Gastrocnemius medialis (tissue), 4 donors: ENCODE measurements at regions not wholly inside any gene's neighbourhood (a gene's known extent, or its start where the extent isn't known, plus 50 kb on each side); places are given as distances from the start of the nearest gene placed in this dataset.
"Not testable (repeated sequence)": the region's sequence is repeated elsewhere in the genome, so short reads cannot be mapped to it uniquely, and the experiment has no call there.

Source experiments
- ATAC-seq, 2 donors: fragments of 150-250 bp; one replicate each; pipeline ENCODE4 v1.9.1; 2016
- DNase-seq, 2 donors: peaks; one replicate each; pipeline ENCODE4 v3.0.0-alpha.2; 2019
- H3K27ac ChIP-seq, 4 donors: fragments of 200-600 bp; sonication (generic); 1 replicate in 1 of 4; 2 replicates in 3 of 4; pipeline ENCODE4 v1.5.1; 2016 to 2018; ENCODE audit warnings: mild to moderate bottlenecking in 2 of 4, moderate library complexity in 1 of 4
- H3K27me3 ChIP-seq, 3 donors: fragments of 200-600 bp; sonication (generic) in 2 of 3; 1 replicate in 1 of 3; 2 replicates in 2 of 3; pipeline versions ENCODE4 v1.5.1 to v1.6.0; 2016 to 2019; ENCODE audit warnings: mild to moderate bottlenecking in 1 of 3, moderate library complexity in 1 of 3
- H3K36me3 ChIP-seq, 2 donors: fragments of 200-600 bp; sonication (generic) in 1 of 2; one replicate each; pipeline ENCODE4 v1.5.1; 2017 to 2018
- H3K4me1 ChIP-seq, 2 donors: fragments of 200-600 bp; sonication (generic) in 1 of 2; one replicate each; pipeline ENCODE4 v1.5.1; 2016 to 2017; ENCODE audit warnings: mild to moderate bottlenecking in 2 of 2
- H3K4me3 ChIP-seq, 4 donors: fragments of 200-600 bp; sonication (generic) in 3 of 4; 1 replicate in 1 of 4; 2 replicates in 3 of 4; pipeline ENCODE4 v1.5.1; 2016 to 2019; ENCODE audit warnings: mild to moderate bottlenecking in 2 of 4
- H3K9me3 ChIP-seq, 3 donors: fragments of 200-600 bp; sonication (generic) in 2 of 3; 1 replicate in 1 of 3; 2 replicates in 2 of 3; pipeline ENCODE4 v1.5.1; 2016 to 2019
- POLR2A ChIP-seq, 2 donors: fragments of 450-650 bp; IDR thresholded peaks; one replicate each; pipeline ENCODE4 v1.6.1; 2017; ENCODE audit warnings: antibody characterized with exemption in 2 of 2, mild to moderate bottlenecking in 2 of 2, moderate library complexity in 2 of 2
- in situ Hi-C, 4 donors: fragments of 200-750 bp; cut with MboI; loops; one replicate each; pipeline versions ENCODE4 v1.15.0 to v1.8.0; 2017; ENCODE audit warnings: low sequenced_read_pairs in 4 of 4
- intact Hi-C: fragments of 100-400 bp; cut with DNase I; formaldehyde crosslinking; loops from one replicate; pipeline ENCODE4 v1.15.1; 2023; ENCODE audit warnings: low total_unique reads
- TF ChIP-seq, protein P1 (sequence below), 5 experiments: fragments of 450-650 bp in 3 of 5; fragments of 200-600 bp in 2 of 5; sonication (generic) in 2 of 5; IDR thresholded peaks in 4 of 5; conservative IDR thresholded peaks in 1 of 5; 1 replicate in 4 of 5; 2 replicates in 1 of 5; pipeline ENCODE4 v1.5.1; 2016 to 2019; ENCODE audit warnings: antibody characterized with exemption in 5 of 5, mild to moderate bottlenecking in 3 of 5, moderate library complexity in 3 of 5

DNA sequence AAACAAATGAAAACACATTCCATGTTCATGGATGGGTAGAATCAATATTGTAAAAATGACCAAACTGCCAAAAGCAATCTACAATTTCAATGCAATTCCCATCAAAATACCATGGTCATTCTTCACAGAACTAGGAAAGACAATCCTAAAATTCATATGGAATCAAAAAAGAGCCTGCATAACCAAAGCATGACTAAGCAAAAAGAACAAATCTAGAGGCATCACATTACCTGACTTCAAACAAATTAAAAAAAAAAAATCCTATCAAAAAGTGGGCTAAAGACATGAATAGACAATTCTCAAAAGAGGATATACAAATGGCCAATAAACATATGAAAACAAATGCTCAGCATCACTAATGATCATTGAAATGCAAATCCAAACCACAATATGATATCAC is 297.5 kb downstream of the NAF1 start:
- H3K36me3 ChIP-seq, result no peaks in the 10 kb centered on the region
- H3K4me3 ChIP-seq, result no peak overlapping the region
- intact Hi-C loops, result no loop called here
- no peaks in the 10 kb centered on the region for H3K9me3 ChIP-seq
- no peak overlapping the region for H3K27ac ChIP-seq
- TF ChIP-seq, protein P1, sequence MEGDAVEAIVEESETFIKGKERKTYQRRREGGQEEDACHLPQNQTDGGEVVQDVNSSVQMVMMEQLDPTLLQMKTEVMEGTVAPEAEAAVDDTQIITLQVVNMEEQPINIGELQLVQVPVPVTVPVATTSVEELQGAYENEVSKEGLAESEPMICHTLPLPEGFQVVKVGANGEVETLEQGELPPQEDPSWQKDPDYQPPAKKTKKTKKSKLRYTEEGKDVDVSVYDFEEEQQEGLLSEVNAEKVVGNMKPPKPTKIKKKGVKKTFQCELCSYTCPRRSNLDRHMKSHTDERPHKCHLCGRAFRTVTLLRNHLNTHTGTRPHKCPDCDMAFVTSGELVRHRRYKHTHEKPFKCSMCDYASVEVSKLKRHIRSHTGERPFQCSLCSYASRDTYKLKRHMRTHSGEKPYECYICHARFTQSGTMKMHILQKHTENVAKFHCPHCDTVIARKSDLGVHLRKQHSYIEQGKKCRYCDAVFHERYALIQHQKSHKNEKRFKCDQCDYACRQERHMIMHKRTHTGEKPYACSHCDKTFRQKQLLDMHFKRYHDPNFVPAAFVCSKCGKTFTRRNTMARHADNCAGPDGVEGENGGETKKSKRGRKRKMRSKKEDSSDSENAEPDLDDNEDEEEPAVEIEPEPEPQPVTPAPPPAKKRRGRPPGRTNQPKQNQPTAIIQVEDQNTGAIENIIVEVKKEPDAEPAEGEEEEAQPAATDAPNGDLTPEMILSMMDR (IDR thresholded peaks at IDR 0.05 in 4 of 5, conservative IDR thresholded peaks at IDR 0.05 in 1 of 5), result no peak
- TF ChIP-seq POLR2A (IDR thresholded peaks at IDR 0.05), result no peak
- no peaks in the 10 kb centered on the region for H3K27me3 ChIP-seq
- no peak for ATAC-seq
- in situ Hi-C loops, result no loop called here
- DNase-seq, result no peak
- no peaks in the 10 kb centered on the region for H3K4me1 ChIP-seq

DNA sequence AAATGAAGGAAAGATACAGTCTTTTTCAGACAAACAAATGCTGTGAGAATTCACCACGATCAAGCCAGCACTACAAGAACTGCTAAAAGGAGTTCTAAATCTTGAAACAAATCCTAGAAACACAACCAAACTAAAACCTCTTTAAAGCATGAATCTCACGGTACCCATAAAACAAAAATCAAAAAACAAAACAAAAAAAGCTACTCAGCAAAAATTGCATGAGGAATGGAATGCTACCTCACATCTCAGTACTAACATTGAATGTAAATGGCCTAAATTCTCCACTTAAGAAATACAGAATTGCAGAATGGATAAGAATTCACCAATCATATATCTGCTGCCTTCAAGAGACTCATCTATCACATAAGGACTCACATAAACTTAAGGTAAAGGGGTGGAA is 300.1 kb downstream of the NAF1 start:
- intact Hi-C loops, result no loop called here
- ATAC-seq (no peak), DNase-seq (no peak)
- Histone ChIP-seq H3K4me3 (no peak overlapping the region), H3K36me3 (no peaks in the 10 kb centered on the region), H3K9me3 (no peaks in the 10 kb centered on the region), H3K27me3 (no peaks in the 10 kb centered on the region), H3K4me1 (no peaks in the 10 kb centered on the region), H3K27ac (no peak overlapping the region)
- in situ Hi-C loops, result no loop called here
- TF ChIP-seq, protein P1 (IDR thresholded peaks at IDR 0.05 in 4 of 5, conservative IDR thresholded peaks at IDR 0.05 in 1 of 5), result no peak
- TF ChIP-seq POLR2A (IDR thresholded peaks at IDR 0.05), result no peak

DNA sequence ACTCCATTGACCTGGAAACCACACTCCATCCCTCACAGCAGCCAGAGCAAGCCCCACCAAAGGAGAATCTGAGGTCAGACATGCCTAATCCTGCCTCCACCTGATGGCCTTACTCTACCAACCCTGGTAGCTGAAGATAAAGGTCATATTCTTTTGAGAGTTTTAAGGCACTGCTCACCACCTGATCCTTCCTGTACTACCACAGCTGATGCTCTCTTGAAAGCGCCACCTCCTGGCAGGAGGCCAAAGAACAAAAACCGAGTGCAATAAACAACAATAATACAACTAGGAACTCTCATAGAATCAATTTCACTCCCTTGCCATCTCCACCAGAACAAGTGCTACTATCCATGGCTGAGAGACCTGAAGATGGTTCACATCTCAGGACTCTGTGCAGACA is 301.6 kb downstream of the NAF1 start:
- Histone ChIP-seq H3K9me3 (no peaks in the 10 kb centered on the region), H3K36me3 (no peaks in the 10 kb centered on the region), H3K27me3 (no peaks in the 10 kb centered on the region), H3K27ac (no peak overlapping the region), H3K4me3 (no peak overlapping the region), H3K4me1 (no peaks in the 10 kb centered on the region)
- TF ChIP-seq POLR2A (IDR thresholded peaks at IDR 0.05), result no peak
- TF ChIP-seq, protein P1 (IDR thresholded peaks at IDR 0.05 in 4 of 5, conservative IDR thresholded peaks at IDR 0.05 in 1 of 5), result no peak
- DNase-seq (no peak), ATAC-seq (no peak)
- in situ Hi-C loops (no loop called here), intact Hi-C loops (no loop called here)

DNA sequence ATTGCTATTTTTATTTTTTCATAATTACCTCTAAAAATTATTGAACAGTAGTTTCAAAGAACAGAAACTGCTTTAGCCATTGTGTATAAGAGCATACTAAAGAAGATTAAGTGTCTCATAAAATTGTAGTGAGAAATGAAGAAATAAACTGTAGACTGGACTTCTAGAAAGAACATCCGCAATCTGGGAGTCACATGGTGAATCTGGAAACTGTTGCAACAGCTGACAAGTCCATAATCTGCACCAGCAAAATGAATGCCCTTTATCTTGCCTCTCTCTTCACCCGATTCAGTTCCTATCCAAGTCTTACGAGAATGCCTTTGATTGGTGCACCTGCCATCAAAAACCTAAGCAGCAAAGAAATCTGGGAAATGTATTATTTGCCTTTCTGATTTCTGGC is 312.9 kb downstream of the NAF1 start:
- in situ Hi-C loops (no loop called here), intact Hi-C loops (no loop called here)
- no peaks in the 10 kb centered on the region for H3K4me1 ChIP-seq
- ATAC-seq, result no peak
- no peak overlapping the region for H3K4me3 ChIP-seq
- no peaks in the 10 kb centered on the region for H3K9me3 ChIP-seq
- H3K27me3 ChIP-seq, result no peaks in the 10 kb centered on the region
- TF ChIP-seq POLR2A (IDR thresholded peaks at IDR 0.05), result no peak
- TF ChIP-seq, protein P1 (IDR thresholded peaks at IDR 0.05 in 4 of 5, conservative IDR thresholded peaks at IDR 0.05 in 1 of 5), result no peak
- no peaks in the 10 kb centered on the region for H3K36me3 ChIP-seq
- no peak overlapping the region for H3K27ac ChIP-seq
- DNase-seq, result no peak

DNA sequence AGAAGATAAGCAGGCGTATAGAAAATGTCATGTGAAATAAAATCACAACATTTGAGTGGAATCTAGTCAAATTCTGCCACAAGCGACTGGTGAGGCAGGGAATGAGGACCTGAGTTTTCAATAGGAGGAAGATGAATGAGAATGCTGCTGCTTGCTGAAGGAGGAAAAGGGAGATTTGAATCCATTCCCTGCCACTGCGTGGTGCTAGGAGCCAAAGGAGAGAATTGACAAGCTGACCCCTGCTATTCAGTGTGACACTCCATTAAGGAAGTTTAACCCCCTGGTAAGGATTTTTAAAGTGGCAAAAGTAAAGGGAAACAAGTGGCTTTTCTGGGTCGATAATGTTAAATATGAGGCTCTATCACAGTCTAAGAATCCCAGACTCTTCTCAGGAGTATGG is 314.0 kb downstream of the NAF1 start:
- Histone ChIP-seq H3K27ac (no peak overlapping the region), H3K4me1 (no peaks in the 10 kb centered on the region), H3K27me3 (no peaks in the 10 kb centered on the region), H3K9me3 (no peaks in the 10 kb centered on the region), H3K4me3 (no peak overlapping the region), H3K36me3 (no peaks in the 10 kb centered on the region)
- in situ Hi-C loops (no loop called here), intact Hi-C loops (no loop called here)
- TF ChIP-seq, protein P1 (IDR thresholded peaks at IDR 0.05 in 4 of 5, conservative IDR thresholded peaks at IDR 0.05 in 1 of 5), result no peak
- TF ChIP-seq POLR2A (IDR thresholded peaks at IDR 0.05), result no peak
- ATAC-seq (no peak), DNase-seq (no peak)

DNA sequence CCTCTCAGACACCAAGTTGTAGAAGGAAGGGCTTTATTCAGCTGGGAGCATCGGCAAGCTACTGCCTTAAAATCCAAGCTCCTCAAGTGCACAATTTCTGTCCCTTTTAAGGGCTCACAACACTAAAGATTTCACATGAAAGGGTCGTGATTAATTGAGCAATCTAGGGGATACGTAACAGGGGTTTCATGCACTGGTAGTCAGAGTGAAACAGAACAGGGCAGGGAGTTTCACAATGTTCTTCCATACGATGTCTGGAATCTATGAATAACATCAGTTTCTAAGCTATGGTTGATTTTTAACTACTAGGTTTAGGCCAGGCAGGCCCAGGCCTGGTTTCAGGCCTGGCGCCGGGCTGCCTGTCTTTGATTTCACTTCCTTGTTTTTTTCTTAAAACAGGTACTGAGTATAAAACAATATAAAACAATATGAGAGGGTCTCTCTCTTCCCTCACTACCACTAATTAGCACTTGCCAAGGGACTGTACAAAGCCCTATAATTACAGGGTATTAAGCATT is 315.4 kb downstream of the NAF1 start:
- H3K27me3 ChIP-seq, in situ Hi-C loops, H3K27ac ChIP-seq, ATAC-seq, H3K4me3 ChIP-seq, intact Hi-C loops, H3K36me3 ChIP-seq, H3K9me3 ChIP-seq, H3K4me1 ChIP-seq, DNase-seq: not testable (repeated sequence)
